ENCODE measurements at regions not wholly inside any gene's neighbourhood (a gene's known extent, or its start where the extent isn't known, plus 50 kb on each side); places are given as distances from the start of the nearest gene placed in this dataset.
"Not testable (repeated sequence)": the region's sequence is repeated elsewhere in the genome, so short reads cannot be mapped to it uniquely, and the experiment has no call there.

- Histone ChIP-seq H3K27ac (ENCODE audit: low read depth, low read length) (no peak overlapping the region), H3K4me3 (ENCODE audit: insufficient read depth, low read depth, low read length) (no peak overlapping the region), H3K9me3 (ENCODE audit: insufficient read depth, low read depth, low read length) (no peaks in the 10 kb centered on the region), H3K4me1 (ENCODE audit: insufficient read depth, low read length) (no peaks in the 10 kb centered on the region), H3K4me2 (ENCODE audit: low read length) (no peak overlapping the region), H3K36me3 (ENCODE audit: insufficient read depth, low read length) (no peaks in the 10 kb centered on the region), H2AFZ (ENCODE audit: low read depth, low read length) (no peak overlapping the region), H3K79me2 (ENCODE audit: insufficient read depth, low read length) (no peaks in the 10 kb centered on the region), H4K20me1 (ENCODE audit: insufficient read depth, low read length) (no peaks in the 10 kb centered on the region), H3K9ac (ENCODE audit: low read length) (no peak overlapping the region), H3K27me3 (ENCODE audit: insufficient read depth, low read length) (no peaks in the 10 kb centered on the region)
- H3K9me3 Mint-ChIP-seq (ENCODE audit: unreplicated experiment), result no peaks in the 10 kb centered on the region
- no peak overlapping the region for H3K4me3 Mint-ChIP-seq (ENCODE audit: unreplicated experiment)
- DNase-seq (ENCODE audit: low read depth) (no peak), FAIRE-seq (no peak)
- no peak overlapping the region for H3K27ac Mint-ChIP-seq (ENCODE audit: unreplicated experiment)
- TF ChIP-seq CTCF (IDR thresholded peaks at IDR 0.05; ENCODE audit: insufficient read depth, low read depth, low read length) (no peak), EZH2 (IDR thresholded peaks at IDR 0.05; ENCODE audit: insufficient read depth, low read length) (no peak)
- no peaks in the 10 kb centered on the region for H3K27me3 Mint-ChIP-seq (ENCODE audit: low read depth, unreplicated experiment)
- H3K36me3 Mint-ChIP-seq (ENCODE audit: low read depth, unreplicated experiment), result no peaks in the 10 kb centered on the region
- H3K4me1 Mint-ChIP-seq (ENCODE audit: low read depth, unreplicated experiment), result no peaks in the 10 kb centered on the region
Observed at GRCh38 chr1:169051171-169051570, 55.3 kb upstream of the ATP1B1 start.

- not testable (repeated sequence) for H3K79me2 ChIP-seq (ENCODE audit: insufficient read depth, low read length); H3K4me1 Mint-ChIP-seq (ENCODE audit: low read depth, unreplicated experiment); H3K36me3 Mint-ChIP-seq (ENCODE audit: low read depth, unreplicated experiment); H4K20me1 ChIP-seq (ENCODE audit: insufficient read depth, low read length); H3K9ac ChIP-seq (ENCODE audit: low read length); H3K4me3 ChIP-seq (ENCODE audit: insufficient read depth, low read depth, low read length); DNase-seq (ENCODE audit: low read depth); H3K4me3 Mint-ChIP-seq (ENCODE audit: unreplicated experiment); H3K9me3 ChIP-seq (ENCODE audit: insufficient read depth, low read depth, low read length); H3K4me1 ChIP-seq (ENCODE audit: insufficient read depth, low read length); H3K9me3 Mint-ChIP-seq (ENCODE audit: unreplicated experiment); H3K27me3 ChIP-seq (ENCODE audit: insufficient read depth, low read length); H3K27ac ChIP-seq (ENCODE audit: low read depth, low read length); H2AFZ ChIP-seq (ENCODE audit: low read depth, low read length); H3K27me3 Mint-ChIP-seq (ENCODE audit: low read depth, unreplicated experiment); H3K27ac Mint-ChIP-seq (ENCODE audit: unreplicated experiment); H3K36me3 ChIP-seq (ENCODE audit: insufficient read depth, low read length); FAIRE-seq; H3K4me2 ChIP-seq (ENCODE audit: low read length)
Observed at GRCh38 chr1:169052171-169052570, 54.3 kb upstream of the ATP1B1 start.

- H3K4me1 Mint-ChIP-seq (ENCODE audit: low read depth, unreplicated experiment), result no peaks in the 10 kb centered on the region
Observed at GRCh38 chr1:169052727-169053126, 53.8 kb upstream of the ATP1B1 start.

More at GRCh38 chr1:169052727-169053126, 53.8 kb upstream of the ATP1B1 start:
- no peaks in the 10 kb centered on the region for H3K9me3 Mint-ChIP-seq (ENCODE audit: unreplicated experiment)
- Histone ChIP-seq H3K4me3 (ENCODE audit: insufficient read depth, low read depth, low read length) (no peak overlapping the region), H3K79me2 (ENCODE audit: insufficient read depth, low read length) (no peaks in the 10 kb centered on the region), H3K27me3 (ENCODE audit: insufficient read depth, low read length) (no peaks in the 10 kb centered on the region), H2AFZ (ENCODE audit: low read depth, low read length) (no peak overlapping the region), H3K9me3 (ENCODE audit: insufficient read depth, low read depth, low read length) (no peaks in the 10 kb centered on the region), H3K4me2 (ENCODE audit: low read length) (no peak overlapping the region), H3K4me1 (ENCODE audit: insufficient read depth, low read length) (no peaks in the 10 kb centered on the region), H3K36me3 (ENCODE audit: insufficient read depth, low read length) (no peaks in the 10 kb centered on the region), H3K27ac (ENCODE audit: low read depth, low read length) (no peak overlapping the region), H4K20me1 (ENCODE audit: insufficient read depth, low read length) (no peaks in the 10 kb centered on the region), H3K9ac (ENCODE audit: low read length) (no peak overlapping the region)
- peaks cover 3% of the 10 kb centered on the region for H3K27me3 Mint-ChIP-seq (ENCODE audit: low read depth, unreplicated experiment)
- TF ChIP-seq EZH2 (IDR thresholded peaks at IDR 0.05; ENCODE audit: insufficient read depth, low read length), result no peak
- no peak for TF ChIP-seq CTCF (IDR thresholded peaks at IDR 0.05; ENCODE audit: insufficient read depth, low read depth, low read length)
- H3K36me3 Mint-ChIP-seq (ENCODE audit: low read depth, unreplicated experiment), result no peaks in the 10 kb centered on the region
- FAIRE-seq (no peak), DNase-seq (ENCODE audit: low read depth) (no peak)
- H3K4me3 Mint-ChIP-seq (ENCODE audit: unreplicated experiment), result no peak overlapping the region
- H3K27ac Mint-ChIP-seq (ENCODE audit: unreplicated experiment), result no peak overlapping the region

Measured in astrocyte (in vitro differentiated cells and primary cell).